ENCODE measurements at regions not wholly inside any gene's neighbourhood (a gene's known extent, or its start where the extent isn't known, plus 50 kb on each side); places are given as distances from the start of the nearest gene placed in this dataset.

DNA sequence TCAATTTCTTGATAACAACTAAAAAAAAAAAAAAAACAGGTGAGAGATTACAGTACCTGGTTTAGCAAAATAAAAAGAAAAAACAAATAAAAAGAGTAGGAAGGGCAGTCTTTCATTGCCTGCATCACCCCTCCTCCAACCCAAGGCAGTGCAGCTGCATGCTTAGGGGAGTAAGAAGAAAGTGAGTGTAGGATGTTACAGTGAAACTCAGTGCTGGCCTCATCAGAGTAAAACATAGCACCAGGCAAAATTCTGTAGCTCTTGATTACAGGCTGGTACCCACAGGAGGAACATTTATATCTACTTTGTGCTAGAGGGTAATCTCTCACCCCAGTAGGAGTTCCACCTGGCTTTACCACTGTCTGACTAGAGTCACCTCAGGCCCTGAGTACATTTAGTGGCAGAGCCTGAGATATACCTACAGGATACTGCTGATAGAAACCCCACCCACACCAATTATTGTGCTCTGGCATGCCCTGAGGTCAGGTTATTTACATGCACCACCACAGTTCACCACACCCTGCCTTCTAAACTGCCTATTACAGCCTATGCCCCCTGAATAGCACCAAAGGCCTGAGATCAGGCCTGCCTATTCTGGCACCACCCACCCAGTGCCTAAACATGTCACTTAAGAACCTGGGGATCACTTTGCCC is 241.6 kb downstream of the PAPSS1 start:
- TF ChIP-seq, protein P1, sequence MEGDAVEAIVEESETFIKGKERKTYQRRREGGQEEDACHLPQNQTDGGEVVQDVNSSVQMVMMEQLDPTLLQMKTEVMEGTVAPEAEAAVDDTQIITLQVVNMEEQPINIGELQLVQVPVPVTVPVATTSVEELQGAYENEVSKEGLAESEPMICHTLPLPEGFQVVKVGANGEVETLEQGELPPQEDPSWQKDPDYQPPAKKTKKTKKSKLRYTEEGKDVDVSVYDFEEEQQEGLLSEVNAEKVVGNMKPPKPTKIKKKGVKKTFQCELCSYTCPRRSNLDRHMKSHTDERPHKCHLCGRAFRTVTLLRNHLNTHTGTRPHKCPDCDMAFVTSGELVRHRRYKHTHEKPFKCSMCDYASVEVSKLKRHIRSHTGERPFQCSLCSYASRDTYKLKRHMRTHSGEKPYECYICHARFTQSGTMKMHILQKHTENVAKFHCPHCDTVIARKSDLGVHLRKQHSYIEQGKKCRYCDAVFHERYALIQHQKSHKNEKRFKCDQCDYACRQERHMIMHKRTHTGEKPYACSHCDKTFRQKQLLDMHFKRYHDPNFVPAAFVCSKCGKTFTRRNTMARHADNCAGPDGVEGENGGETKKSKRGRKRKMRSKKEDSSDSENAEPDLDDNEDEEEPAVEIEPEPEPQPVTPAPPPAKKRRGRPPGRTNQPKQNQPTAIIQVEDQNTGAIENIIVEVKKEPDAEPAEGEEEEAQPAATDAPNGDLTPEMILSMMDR (IDR thresholded peaks at IDR 0.05): no peak
- no peak for TF ChIP-seq POLR2AphosphoS5 (IDR thresholded peaks at IDR 0.05; ENCODE audit: insufficient read depth in 1 of 2, low read depth in 1 of 2)
